B cell (primary cell): ENCODE measurements at regions not wholly inside any gene's neighbourhood (a gene's known extent, or its start where the extent isn't known, plus 50 kb on each side); places are given as distances from the start of the nearest gene placed in this dataset.

Experiments used
- ATAC-seq: fragments of 200-7000 bp; cut with Tn5 transposase; one replicate; pipeline ENCODE4 v1.10.0; 2021; ENCODE audit warnings: low read depth, mild to moderate bottlenecking, moderate number of reproducible peaks, moderate library complexity
- CTCF ChIA-PET: fragments of 350-600 bp; sonication (Branson Sonifier 250); formaldehyde crosslinking; loops from one replicate; lab custom pipeline; 2021; ENCODE audit warnings: antibody characterized with exemption, inconsistent platforms; lab: Charles Lee
- POLR2A ChIA-PET: fragments of 350-600 bp; sonication (Branson Sonifier 250); formaldehyde crosslinking; loops from one replicate; lab custom pipeline; 2021; ENCODE audit warnings: antibody characterized with exemption; lab: Charles Lee
- DNase-seq: peaks from one replicate; pipeline ENCODE4 v3.0.0; 2013
- H2AFZ ChIP-seq: 2 replicates; pipeline ENCODE4 v1.6.1; 2012; ENCODE audit warnings: mild to moderate bottlenecking, low read depth, low read length; ENCODE audit not compliant: insufficient read depth, poor library complexity, severe bottlenecking
- H3K27ac ChIP-seq, 2 donors: 1 replicate in 1 of 2; 2 replicates in 1 of 2; pipeline ENCODE4 v1.5.1; 2012 to 2013; ENCODE audit warnings: low read length in 2 of 2, mild to moderate bottlenecking in 2 of 2, moderate library complexity in 1 of 2
- H3K27me3 ChIP-seq, 4 experiments: fragments of 200-600 bp in 1 of 4; sonication (generic) in 1 of 4; replicated peaks in 1 of 4; 1 replicate in 2 of 4; 2 replicates in 2 of 4; pipeline versions ENCODE4 v1.6.1 to v1.7.0; 2013 to 2016; ENCODE audit warnings: low read length in 3 of 4, mild to moderate bottlenecking in 2 of 4, mixed read lengths in 1 of 4, moderate library complexity in 1 of 4; ENCODE audit not compliant: insufficient read depth in 4 of 4, control insufficient read depth in 3 of 4; ENCODE audit errors: control extremely low read depth in 1 of 4
- H3K36me3 ChIP-seq, 2 experiments: replicated peaks in 1 of 2; 1 replicate in 1 of 2; 2 replicates in 1 of 2; pipeline versions ENCODE4 v1.6.1 to v1.7.1; 2013; ENCODE audit warnings: low read length in 1 of 2; ENCODE audit not compliant: insufficient read depth in 2 of 2, control insufficient read depth in 1 of 2; ENCODE audit errors: control extremely low read depth in 1 of 2, extremely low read depth in 1 of 2
- H3K4me1 ChIP-seq, 2 donors: fragments of 200-600 bp in 1 of 2; sonication (generic) in 1 of 2; 1 replicate in 1 of 2; 2 replicates in 1 of 2; pipeline versions ENCODE4 v1.5.1 to v1.6.1; 2013 to 2017; ENCODE audit warnings: low read length in 2 of 2; ENCODE audit not compliant: control insufficient read depth in 2 of 2, insufficient read depth in 2 of 2
- H3K4me2 ChIP-seq: replicated peaks from 2 replicates; pipeline ENCODE3; 2012; ENCODE audit warnings: mild to moderate bottlenecking, low read depth, low read length; ENCODE audit not compliant: poor library complexity, severe bottlenecking
- H3K4me3 ChIP-seq, 5 experiments: fragments of 200-600 bp in 1 of 5; sonication (generic) in 1 of 5; 1 replicate in 3 of 5; 2 replicates in 2 of 5; pipeline versions ENCODE4 v1.5.1 to v1.7.0; 2011 to 2016; ENCODE audit warnings: low read length in 4 of 5, mild to moderate bottlenecking in 4 of 5, low read depth in 2 of 5, control low read depth in 1 of 5, moderate library complexity in 1 of 5; ENCODE audit not compliant: insufficient read depth in 1 of 5; ENCODE audit errors: control extremely low read depth in 1 of 5, extremely low read depth in 1 of 5
- H3K79me2 ChIP-seq: fragments of 200-600 bp; sonication (generic); one replicate; pipeline ENCODE4 v1.6.0; 2016; ENCODE audit warnings: low read length; ENCODE audit not compliant: control insufficient read depth, insufficient read depth
- H3K9ac ChIP-seq: fragments of 200-600 bp; sonication (generic); 2 replicates; pipeline ENCODE4 v1.6.1; 2017; ENCODE audit warnings: mild to moderate bottlenecking, low read length, moderate library complexity
- H3K9me3 ChIP-seq, 3 donors: one replicate each; pipeline versions ENCODE4 v1.6.1 to v1.7.1; 2013; ENCODE audit warnings: low read length in 2 of 3; ENCODE audit not compliant: control insufficient read depth in 2 of 3, insufficient read depth in 1 of 3; ENCODE audit errors: control extremely low read depth in 1 of 3
- H4K20me1 ChIP-seq: 2 replicates; pipeline ENCODE4 v1.6.0; 2012; ENCODE audit warnings: mild to moderate bottlenecking, low read length; ENCODE audit not compliant: insufficient read depth, control insufficient read depth, poor library complexity, severe bottlenecking
- H3K27ac Mint-ChIP-seq: one replicate; pipeline ENCODE4 v1.8.0; 2021; ENCODE audit warnings: mixed read lengths
- H3K27me3 Mint-ChIP-seq: one replicate; pipeline ENCODE4 v1.8.0; 2021; ENCODE audit warnings: mixed read lengths
- H3K4me1 Mint-ChIP-seq: one replicate; pipeline ENCODE4 v1.8.0; 2021; ENCODE audit warnings: mixed read lengths
- H3K4me3 Mint-ChIP-seq: one replicate; pipeline ENCODE4 v1.8.0; 2021; ENCODE audit warnings: mixed read lengths
- H3K9me3 Mint-ChIP-seq: one replicate; pipeline ENCODE4 v1.8.0; 2022; ENCODE audit warnings: mixed read lengths; ENCODE audit not compliant: insufficient read depth
- CTCF ChIP-seq: fragments of 200-600 bp; IDR thresholded peaks from one replicate; pipeline ENCODE4 v1.8.0; 2022; ENCODE audit warnings: antibody characterized with exemption, mild to moderate bottlenecking
- EZH2 ChIP-seq: IDR thresholded peaks from 2 replicates; pipeline ENCODE4 v1.6.1; 2012; ENCODE audit warnings: borderline replicate concordance, low read depth, mild to moderate bottlenecking, moderate library complexity, low read length; ENCODE audit not compliant: insufficient read depth, poor library complexity, severe bottlenecking
- WGBS: methylation state at CpG from one replicate; pipeline ENCODE4 v1.1.5; 2013; ENCODE audit warnings: missing lambda C conversion rate; ENCODE audit not compliant: insufficient coverage; 5-methylcytosine and 5-hydroxymethylcytosine counted together
- intact Hi-C: fragments of 100-400 bp; cut with micrococcal nuclease; formaldehyde crosslinking; loops from one replicate; pipeline ENCODE4 v1.10.0; 2022

- H3K9ac ChIP-seq = no peak overlapping the region
- ChIA-PET CTCF (no interaction called here), POLR2A (no interaction called here)
- H3K36me3 ChIP-seq = no peaks in the 10 kb centered on the region
- Mint-ChIP-seq H3K9me3 (no peaks in the 10 kb centered on the region), H3K4me3 (no peak overlapping the region), H3K27ac (no peak overlapping the region), H3K27me3 (peaks cover 8% of the 10 kb centered on the region), H3K4me1 (no peaks in the 10 kb centered on the region)
- no peaks in the 10 kb centered on the region for H3K4me1 ChIP-seq
- no peak overlapping the region for H3K4me3 ChIP-seq
- no peaks in the 10 kb centered on the region for H4K20me1 ChIP-seq
- TF ChIP-seq EZH2 (no peak), CTCF (no peak)
- H3K27me3 ChIP-seq = no peaks in the 10 kb centered on the region
- no peak overlapping the region for H3K27ac ChIP-seq
- ATAC-seq (no peak), DNase-seq (no peak)
- no peak overlapping the region for H2AFZ ChIP-seq
- no peaks in the 10 kb centered on the region for H3K9me3 ChIP-seq
- no peaks in the 10 kb centered on the region for H3K79me2 ChIP-seq
- 89% methylated on average over 6 of the region's 8 CpGs for WGBS
- no peak overlapping the region for H3K4me2 ChIP-seq
- intact Hi-C loops = no loop called here
These were observed 193.8 kb upstream of the GAS1 start for GRCh38 chr9:87141124-87141523.

GRCh38 chr9:87146933-87147332 is 199.6 kb upstream of the GAS1 start:
- Histone ChIP-seq H3K4me2 (no peak overlapping the region), H4K20me1 (no peaks in the 10 kb centered on the region), H3K36me3 (no peaks in the 10 kb centered on the region), H3K79me2 (no peaks in the 10 kb centered on the region), H3K4me1 (no peaks in the 10 kb centered on the region), H3K27me3 (peaks cover 0 to 12% (median 5%) of the 10 kb centered on the region in 4 experiments), H3K9ac (no peak overlapping the region), H2AFZ (no peak overlapping the region), H3K27ac (no peak overlapping the region), H3K9me3 (peaks cover 0 to 16% (median 0%) of the 10 kb centered on the region in 3 donors), H3K4me3 (no peak overlapping the region)
- Mint-ChIP-seq H3K4me1 (no peaks in the 10 kb centered on the region), H3K27ac (no peak overlapping the region), H3K4me3 (no peak overlapping the region), H3K27me3 (peaks cover 37% of the 10 kb centered on the region), H3K9me3 (no peaks in the 10 kb centered on the region)
- ChIA-PET CTCF (no interaction called here), POLR2A (no interaction called here)
- ATAC-seq (no peak), DNase-seq (no peak)
- WGBS = 84% methylated on average over 6 of the region's 7 CpGs
- TF ChIP-seq CTCF = no peak
- no peak for TF ChIP-seq EZH2
- intact Hi-C loops = no loop called here
